Activated CD4-positive, alpha-beta T cell treated with anti-CD3 and anti-CD28 coated beads for 1 hour (primary cell): ENCODE measurements at regions not wholly inside any gene's neighbourhood (a gene's known extent, or its start where the extent isn't known, plus 50 kb on each side); places are given as distances from the start of the nearest gene placed in this dataset.
"Not testable (repeated sequence)": the region's sequence is repeated elsewhere in the genome, so short reads cannot be mapped to it uniquely, and the experiment has no call there.

Experiments
- DNase-seq: peaks from one replicate; pipeline ENCODE4 v3.0.0-alpha.2; 2020

DNA sequence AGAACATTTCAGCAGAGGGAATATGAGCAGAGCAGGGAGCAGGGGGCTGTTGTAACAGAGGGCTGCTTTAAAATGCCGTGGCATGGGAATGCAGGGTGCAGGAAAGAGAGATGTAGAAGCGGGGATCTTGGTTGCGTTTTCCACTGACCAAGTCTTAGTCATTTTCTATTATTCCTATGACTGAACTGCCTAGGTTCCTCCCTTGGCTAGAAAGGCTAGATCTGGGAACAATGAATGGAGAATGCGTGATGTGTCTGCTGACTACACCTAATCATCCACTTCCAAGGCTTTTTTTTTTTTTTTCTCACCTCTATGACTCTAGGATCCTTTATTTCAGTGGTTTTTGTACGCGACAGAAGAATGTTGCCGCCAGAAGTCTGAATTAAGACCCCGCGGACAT lies 607.4 kb upstream of the TBL1XR1 start:
- no peak for DNase-seq

DNA sequence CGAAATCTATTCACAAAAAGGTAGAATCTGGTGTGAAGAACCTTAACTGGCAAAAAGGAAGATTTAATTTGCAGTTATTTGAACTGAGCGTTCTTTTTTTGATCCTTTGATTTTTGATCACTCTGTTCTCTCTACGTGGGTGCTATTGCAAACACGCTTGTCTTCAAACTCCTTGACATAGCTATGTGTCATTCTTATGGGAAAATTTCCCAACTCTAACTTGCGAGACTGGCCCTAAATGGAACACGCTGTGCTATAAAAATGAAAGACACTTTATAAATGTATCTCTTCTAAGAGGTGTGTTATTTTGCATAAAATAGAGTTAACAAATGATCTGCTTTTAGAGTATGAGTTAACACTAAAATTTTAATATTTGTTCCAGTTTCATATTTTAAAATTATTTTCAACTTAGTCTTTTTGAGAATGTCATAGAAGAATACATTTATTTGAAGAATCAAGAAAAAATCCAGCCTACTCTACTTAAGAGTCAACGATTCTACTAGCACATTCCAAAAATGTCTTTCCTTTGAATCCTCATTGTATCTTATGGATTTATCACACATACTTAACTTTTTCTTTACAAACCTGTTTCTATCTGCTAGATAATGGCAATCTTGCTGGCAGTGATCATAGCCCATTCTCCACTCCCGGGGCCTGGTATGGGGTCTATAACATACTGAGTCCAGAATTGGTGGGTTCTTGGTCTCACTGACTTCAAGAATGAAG lies 610.0 kb upstream of the TBL1XR1 start:
- DNase-seq = no peak

DNA sequence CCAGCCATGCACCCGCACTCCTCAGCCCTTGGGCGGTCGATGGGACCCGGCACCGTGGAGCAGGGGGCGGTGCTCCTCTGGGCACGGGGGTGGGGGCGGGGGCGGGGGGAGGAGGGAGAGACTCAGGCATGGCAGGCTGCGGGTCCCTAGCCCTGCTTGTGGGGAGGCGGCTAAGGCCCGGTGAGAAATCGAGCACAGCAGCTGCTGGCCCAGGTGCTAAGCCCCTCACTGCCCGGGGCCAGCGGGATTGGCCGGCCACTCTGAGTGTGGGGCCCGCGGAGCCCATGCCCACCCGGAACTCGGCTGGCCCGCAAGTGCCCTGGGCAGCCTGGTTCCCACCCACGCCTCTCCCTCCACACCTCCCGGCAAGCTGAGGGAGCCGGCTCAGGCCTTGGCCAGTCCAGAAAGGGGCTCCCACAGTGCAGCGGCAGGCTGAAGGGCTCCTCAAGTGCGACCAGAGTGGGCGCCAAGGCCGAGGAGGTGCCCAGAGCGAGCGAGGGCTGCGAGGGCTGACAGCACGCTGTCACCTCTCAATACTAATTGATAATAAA lies 611.7 kb upstream of the TBL1XR1 start:
- DNase-seq = not testable (repeated sequence)

DNA sequence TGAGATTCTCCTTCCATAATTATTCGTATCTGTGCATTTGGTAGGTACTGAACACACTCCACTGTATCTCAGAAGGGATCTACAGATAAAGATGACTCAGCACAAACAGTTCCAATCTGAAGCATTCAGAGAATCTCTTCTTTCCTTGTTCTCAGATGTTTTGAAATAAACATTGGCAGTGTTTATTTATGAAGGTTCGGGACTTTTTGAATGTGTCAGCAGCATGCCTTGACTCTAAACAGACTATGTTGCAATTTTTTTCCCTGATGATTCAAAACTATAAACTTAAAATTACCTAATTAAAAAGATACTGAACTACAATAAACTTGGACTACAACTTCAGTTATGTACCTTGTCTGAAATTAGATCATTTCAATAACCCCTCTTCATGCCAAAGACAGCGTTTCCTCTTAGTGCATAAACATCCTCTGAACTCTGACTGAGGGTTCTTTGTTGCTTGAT lies 612.9 kb upstream of the TBL1XR1 start:
- no peak for DNase-seq

DNA sequence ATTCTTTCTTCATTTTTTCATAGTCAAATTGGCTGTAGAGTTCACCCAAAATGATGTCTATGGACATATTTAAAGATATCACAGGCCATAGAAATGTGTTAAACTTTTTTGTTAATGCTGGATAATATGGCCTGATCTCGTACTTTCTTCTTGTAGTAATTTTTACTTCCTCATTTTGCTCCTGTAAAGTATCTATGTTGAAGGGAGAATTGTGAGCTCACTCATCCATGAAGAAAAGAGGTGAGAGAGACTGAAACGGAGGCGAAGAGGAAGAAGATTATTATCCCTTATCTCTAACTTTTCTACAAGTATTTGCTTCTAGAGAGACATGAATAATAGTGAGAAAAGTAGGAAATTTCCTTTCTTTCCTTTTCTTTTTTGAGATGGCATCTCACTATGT lies 613.8 kb upstream of the TBL1XR1 start:
- DNase-seq = no peak

DNA sequence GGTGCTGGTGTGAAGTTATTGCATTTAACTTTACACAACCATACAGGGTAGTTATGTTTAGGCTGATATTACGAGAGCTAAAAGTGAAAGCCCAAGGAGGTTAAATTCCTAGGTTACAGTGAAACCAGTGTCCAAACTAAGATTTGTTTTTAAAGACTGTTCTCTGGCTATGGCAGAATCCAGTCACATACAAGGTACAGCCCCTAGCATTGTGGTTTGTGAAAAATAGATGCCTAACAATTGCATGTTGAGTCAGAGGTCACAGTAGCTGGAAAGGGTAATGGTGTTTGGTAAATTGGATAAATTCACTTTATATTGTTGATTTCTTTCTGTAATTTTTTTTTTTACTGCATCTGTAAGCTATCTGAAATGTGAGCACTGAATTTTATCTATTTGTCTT lies 614.6 kb upstream of the TBL1XR1 start:
- no peak for DNase-seq

DNA sequence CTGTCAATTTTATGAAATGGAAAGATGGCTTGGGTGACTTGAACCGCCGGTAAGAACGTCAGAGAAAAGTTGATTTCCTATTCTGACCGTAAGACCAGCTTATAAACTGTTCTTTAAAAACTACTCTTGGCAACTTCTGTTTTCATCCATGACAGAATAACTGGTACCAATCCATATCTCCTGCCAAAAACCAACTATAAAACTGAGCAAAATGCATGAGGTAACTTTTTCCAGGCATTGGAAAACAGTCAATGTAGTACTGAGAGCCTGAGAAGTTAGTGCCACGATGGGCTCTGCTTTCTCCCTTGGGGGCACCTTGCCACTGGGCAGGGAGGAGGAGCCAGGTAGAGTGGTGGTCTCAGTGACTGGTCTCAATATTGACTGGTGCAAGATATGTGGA lies 615.2 kb upstream of the TBL1XR1 start:
- no peak for DNase-seq

DNA sequence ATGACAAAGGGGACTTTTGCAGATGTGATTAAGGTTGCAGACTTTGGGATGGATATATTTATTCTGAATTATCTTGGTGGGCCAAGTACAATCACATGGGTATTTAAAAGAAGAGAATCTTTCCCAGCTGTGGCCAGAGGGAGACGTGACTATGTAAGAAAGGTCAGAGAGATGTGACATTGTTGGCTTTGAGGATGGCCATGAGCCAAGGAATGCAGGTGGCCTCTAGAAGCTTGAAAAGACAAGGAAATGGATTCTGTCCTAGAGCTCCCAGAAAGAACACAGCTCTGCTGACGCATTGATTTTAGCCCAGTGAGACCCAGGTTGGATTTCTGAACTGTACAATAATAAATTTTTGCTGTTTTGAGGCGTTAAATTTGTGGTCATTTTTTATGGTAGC lies 616.0 kb upstream of the TBL1XR1 start:
- no peak for DNase-seq

DNA sequence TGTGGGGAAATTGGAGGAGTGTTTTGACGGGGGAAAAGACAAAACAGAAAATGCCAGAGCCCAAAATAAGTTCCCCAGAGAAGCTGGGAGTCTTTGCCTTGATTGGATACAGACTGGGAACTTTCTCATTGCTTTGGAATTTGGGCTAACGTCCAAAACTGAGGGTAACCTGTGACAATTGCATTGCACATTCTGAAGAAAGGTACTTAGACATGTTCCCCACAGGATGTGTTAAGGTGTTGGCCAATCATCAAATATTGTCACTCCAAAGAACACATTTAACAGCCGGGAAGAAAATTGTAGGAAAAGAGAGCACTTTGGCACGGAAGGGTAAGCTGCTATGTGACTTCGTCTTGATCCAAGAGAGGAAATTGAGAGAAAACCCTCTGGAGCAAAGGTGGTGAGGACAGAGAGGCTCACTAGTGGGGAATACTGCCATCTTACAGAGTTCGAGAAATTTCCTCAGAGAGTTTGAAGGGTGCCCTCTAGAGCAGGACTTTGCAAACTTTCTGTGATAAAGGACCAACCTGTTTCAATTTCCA lies 619.5 kb upstream of the TBL1XR1 start:
- DNase-seq = no peak

DNA sequence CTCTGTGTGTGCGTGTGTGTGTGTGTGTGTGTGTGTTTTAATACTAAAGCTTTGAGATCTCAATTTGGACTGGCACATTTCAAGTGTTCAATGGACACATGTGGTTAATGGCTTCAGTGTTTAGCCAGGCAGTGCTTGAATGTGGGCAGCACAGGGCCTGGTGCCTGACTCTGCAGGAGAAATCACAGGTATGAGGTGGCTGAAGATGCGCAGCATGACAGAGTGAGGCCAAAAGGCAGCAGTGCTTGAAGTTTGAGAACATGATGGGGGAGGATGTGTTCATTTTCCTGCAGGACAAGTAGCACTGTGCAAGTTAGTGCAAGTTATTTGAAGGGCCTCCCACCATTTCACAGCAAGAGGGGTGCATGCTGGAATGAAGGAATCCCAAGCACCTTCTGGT lies 620.5 kb upstream of the TBL1XR1 start:
- DNase-seq = no peak

DNA sequence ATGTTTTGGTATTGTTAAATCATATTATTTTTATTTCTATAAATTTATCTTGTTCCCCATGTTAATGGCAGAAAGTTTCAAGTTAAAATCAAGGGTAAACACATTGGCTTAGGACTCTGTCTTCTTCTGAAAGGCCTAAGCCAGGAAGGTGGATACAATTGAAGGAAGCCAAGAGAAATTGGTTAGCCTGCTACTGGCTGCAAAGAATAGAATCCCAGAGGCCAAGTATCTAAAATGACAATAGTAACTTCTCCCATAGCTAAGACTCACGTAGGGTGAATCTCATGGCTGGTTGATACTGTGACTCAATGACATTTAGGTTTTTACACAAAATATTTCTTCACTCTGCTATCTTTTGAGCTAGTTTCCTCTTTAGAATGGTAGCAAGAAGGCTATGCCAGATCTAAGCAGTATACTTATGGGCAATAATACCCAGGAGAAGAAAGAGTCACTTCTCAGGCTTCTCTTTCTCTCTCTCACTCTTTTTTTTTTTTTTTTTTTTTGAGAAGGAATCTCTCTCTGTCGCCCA lies 621.5 kb upstream of the TBL1XR1 start:
- no peak for DNase-seq

DNA sequence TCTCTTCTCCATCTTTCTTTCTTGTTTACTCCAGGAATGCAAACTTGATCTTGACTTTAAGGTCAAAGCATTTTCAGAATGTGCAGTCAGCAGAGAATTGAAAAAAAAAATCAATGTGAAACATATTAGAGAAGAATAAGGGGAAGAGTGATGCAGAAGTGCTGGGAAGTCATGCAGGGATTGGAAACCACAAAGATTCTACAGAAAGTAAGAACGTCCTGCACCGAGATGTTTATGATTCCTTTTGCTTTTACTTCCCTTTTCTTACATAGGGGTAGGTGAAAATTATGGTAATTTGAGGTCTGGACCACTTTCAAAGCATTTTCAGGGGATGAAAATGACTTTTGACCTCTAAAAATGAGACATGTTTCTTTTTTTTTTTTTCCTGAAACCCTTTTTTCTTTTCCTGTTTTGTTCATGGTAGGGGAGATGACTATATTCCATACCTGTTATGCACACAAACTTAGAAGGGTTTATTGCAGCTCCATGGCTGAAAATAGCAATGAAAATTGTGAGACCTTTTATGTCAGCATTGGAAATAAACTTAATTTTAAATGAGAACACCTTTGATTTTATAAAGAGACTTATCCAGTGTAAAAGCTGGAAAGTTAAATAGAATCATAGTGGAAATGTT lies 623.5 kb upstream of the TBL1XR1 start:
- no peak for DNase-seq

DNA sequence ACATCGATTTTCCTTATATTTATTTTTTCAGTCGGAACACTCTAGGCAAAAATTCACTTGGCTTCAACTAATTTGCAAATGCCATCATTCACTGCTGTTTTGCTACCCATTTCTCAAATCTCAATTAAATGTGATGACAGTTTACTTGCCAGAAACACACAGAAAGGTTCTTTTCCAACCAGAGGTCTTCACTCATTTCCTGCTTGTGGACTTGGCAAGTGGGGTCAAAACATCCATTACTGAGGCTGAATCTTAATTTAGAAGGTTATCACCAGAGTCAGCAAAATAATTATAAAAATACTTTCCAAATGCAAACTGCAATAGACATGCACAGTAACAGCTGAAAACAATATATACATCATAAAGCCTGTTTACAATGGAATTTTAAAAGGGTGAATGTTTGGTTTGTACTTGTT lies 625.4 kb upstream of the TBL1XR1 start:
- no peak for DNase-seq

DNA sequence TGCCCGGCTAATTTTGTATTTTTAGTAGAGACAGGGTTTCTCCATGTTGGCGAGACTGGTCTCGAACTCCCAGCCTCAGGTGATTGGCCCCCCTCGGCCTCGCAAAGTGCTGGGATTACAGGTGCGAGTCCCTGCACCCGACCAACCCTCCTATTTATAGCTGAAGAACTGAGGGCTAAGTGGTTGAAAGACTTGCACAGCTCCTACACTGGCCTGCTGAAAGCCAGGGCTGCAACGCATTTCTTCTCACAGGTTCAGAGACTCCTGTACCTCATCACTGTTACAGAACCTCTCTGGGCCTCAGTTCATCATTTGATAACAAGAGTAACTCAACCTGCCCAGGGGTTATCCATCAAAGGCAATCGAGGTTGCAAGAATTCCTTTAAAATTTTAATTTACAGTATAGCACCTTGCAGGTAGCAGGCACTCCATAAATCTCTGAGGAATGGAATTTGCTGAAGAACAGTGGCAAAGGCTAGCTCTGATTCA lies 626.5 kb upstream of the TBL1XR1 start:
- DNase-seq = no peak

DNA sequence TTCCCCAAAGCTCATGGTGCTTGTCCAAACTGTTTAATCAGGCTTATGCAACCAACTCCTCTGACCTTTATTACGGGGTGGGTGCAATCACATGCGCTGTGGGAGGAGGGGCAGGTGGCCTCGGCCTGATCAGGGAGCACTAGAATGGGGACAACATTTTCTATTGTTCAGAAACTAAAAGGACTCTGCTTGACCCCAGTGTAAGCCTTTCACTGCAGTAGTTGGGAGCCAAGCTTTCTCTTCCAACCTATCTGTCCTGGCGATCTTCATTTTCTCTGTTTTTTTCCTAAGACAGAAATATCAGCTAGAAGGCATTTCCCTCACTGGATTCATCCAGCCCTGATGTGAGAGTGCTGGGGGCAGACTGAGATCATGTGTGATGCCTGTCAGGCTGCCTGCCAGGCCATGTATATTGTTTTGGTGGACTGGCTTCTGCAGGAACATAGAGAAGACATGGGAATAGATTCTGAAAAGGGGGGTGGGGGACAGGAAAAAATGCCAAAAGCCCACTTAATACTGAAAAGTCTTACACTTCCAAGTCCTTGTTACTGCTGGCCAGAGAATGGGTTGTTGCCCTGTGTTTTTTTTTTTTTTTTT lies 627.0 kb upstream of the TBL1XR1 start:
- no peak for DNase-seq

DNA sequence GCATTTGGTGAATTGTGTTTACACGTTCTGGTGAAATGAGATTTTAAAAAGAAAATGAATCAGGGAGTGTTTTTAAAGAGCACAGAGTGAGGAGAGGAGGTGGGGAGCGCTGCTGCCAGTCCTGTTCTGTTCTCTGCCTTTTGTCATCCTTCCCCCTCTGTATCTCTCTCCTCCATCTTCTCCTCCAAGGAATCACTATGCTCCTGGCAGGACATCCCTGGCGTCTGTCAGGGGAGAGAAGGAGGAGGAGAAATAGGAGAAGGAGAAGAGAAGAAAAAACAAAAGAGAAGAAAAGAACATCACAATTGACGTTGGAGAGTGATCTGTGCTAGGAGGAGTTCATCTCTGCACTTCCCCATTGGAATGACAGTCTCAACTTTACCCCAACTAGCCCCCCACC lies 627.6 kb upstream of the TBL1XR1 start:
- DNase-seq = no peak

DNA sequence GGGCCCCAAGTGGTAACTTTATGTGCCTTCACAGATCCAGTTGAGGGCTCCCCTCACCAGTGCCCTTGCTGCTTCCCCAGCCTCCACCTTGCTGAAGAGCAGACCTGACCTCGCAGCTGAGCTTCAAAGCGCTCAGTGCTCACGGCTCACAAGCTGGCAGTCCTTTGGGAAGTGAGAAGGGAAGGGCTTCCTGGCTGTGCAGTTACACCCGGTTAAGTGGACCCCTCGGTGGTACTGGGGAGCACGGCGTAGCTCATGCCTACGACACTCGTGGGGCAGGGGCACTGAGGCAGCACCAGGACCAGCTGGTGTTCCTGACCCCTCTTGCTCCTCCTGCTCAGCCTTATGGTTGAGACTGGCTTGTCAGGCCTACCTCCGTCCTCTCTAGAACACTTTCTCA lies 629.0 kb upstream of the TBL1XR1 start:
- DNase-seq = no peak

DNA sequence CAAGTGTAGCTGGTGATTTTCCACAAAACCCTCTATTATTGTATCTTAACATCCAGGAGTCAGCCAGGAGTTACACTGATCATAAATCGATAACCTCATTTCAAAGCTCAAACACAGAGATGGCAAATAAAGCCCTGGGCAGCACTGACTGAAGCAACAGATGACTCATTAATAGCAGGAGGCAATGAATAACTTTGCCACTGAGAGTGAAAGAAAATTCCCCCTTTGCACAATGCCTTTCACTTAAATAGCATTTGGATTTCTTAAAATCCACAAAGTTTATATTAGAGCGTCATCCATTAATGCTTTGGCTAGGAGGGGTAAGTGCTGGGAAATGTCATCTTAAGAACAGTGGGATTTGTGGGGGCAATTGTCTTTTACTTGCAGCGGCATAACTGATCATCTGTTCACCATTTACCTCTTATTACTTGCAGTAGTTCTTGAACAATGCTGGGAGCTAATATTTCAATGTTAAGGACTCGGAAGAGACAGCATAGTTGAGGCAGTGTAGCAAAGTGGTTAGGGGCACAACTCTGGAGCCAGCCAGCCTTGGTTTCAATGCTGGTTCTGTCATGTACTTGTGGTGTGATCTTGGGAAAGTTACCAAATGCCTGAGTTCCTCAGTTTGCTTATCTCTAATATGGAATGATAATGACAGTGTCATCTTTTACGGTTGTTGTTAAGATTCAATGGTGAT lies 630.4 kb upstream of the TBL1XR1 start:
- DNase-seq = no peak

DNA sequence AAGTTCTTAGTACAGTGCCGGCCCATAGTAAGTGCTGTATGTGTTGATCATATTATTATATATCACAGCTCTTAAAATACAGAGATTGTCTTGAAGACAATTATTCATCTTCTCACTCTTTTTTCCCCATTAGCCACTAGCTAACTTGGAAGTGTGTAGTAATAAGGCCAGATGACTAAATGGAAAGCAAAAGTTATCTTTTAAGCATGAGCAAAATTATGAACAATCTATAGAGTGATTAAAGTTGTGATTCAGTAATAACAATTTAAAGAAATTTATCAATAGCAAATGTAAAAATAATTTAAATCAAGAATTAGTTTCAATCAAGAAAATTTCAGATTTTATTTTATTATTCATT lies 630.9 kb upstream of the TBL1XR1 start:
- no peak for DNase-seq

DNA sequence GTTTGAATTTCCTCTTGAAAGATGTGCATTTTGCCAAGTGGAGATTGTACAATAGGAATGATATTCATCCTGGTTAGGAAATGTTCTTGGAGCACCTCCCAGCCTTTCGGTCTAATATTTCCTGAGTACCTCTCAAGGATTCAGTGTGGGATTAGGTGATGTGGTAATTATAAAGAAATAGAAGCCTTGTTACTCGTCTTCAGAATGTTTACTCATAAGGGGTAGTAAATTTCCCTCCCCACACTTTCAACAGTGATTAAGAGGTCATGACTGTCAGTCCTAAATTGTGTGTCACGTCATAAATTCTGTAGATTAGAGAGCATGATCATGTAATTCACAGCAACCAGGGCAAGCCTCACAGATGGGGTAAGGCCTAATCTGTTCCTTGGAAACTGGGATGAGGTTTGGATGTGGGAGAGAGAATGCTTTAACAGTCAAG lies 633.1 kb upstream of the TBL1XR1 start:
- DNase-seq = no peak

DNA sequence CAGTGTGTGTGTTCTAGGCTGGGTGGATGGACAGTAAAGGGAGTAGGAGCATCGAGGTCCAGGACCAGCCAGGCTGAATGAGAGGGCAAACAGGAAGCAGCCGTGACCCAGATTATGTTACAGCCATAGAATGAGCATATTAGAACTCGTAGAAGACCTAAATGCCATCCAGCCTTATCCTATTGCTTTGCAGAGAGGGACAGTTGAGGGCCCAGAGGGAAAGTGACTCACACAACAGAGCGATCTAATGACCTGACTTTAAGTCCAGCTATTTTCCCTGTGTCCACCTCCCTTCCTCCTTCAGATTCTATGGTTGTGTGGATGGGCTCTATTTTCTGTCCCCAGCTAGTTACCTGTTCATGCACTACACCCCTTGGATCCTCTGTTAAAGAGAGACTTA lies 634.1 kb upstream of the TBL1XR1 start:
- no peak for DNase-seq

DNA sequence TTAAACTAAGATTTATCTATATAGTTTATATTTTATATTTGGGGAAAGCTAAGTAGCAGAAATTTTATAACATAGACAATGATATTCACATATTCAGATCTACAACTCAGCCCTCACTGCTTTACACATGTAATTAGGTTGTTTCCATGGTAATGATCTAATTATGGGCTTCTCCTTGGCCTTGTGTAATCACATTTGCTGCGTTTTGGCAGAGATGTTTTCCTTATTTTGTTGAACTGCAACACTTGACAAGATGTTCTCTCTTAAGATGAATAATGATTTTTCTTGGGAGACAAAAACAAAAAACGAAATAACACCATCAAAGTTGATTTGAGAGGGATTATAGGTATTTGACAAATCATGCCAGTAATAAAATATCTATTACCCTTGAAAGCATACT lies 635.6 kb upstream of the TBL1XR1 start:
- DNase-seq = no peak

DNA sequence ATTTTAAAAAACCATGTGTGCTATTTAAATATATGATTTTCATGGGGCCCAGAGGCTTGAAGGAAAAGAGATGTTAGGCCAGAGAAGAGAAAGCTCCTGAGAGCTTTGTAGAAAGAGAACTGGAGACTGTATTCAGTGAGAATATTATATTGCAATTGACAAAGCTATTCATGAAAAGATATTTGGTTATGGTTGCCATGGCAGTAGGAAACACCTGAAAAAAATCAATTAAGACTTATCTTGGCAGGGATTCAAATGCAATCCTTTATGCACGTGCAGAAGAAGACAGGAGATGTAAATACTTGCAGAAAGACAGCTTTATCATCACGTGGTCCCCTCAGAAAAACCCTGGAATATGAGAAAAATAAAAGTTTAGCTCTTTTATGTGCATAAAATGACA lies 636.0 kb upstream of the TBL1XR1 start:
- no peak for DNase-seq
